NCI-H2081 (cell line): ENCODE measurements at regions not wholly inside any gene's neighbourhood (a gene's known extent, or its start where the extent isn't known, plus 50 kb on each side); places are given as distances from the start of the nearest gene placed in this dataset.

Experiments used
- DNase-seq, 2 experiments: peaks; one replicate each; lab custom pipeline; 2025; lab: John Stamatoyannopoulos, UW

DNA sequence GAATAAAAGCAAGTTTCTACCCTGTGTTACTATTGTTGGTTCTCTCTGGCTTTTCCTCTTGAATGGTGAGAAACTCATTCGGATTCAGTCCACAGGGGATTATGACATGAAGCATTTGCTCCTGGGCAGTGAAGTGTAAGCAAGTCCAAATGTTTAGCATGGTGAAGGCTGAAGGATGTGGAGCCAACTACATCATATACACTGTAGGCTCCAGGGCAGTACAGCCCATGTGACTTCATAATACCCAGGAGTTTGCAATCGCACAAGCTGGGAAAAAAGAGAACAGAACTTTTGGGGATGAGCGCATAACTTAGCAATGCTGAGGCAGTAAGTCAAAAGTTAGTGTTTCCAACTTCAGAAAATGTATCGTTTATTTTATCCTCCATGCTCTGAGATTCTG is 695.7 kb upstream of the POU3F3 start:
- no peak for DNase-seq

DNA sequence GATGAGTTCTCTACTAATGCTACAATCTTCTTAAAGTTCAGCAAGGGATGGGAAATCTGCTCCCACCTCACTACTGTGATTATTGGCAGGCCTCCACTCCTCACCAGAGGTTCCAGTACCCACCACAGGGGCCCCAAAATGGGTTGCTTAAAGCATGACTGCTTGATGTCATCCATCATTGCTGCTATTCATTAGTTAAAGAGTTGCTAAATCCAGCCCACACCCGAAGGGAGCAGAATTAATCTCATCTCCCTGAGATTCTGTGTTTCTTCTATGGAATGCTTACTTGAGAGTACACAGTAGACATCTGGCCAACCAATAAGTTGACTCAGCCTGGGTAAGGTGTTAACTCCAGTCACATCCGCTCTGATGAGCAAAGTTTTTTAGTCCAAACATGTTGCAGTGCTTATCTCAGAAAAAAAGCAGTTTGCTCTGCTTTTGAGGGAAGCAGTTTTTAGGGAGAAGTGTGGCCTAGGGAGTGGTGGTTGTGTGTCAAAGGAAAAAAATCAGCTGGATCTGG is 690.2 kb upstream of the POU3F3 start:
- no peak for DNase-seq

DNA sequence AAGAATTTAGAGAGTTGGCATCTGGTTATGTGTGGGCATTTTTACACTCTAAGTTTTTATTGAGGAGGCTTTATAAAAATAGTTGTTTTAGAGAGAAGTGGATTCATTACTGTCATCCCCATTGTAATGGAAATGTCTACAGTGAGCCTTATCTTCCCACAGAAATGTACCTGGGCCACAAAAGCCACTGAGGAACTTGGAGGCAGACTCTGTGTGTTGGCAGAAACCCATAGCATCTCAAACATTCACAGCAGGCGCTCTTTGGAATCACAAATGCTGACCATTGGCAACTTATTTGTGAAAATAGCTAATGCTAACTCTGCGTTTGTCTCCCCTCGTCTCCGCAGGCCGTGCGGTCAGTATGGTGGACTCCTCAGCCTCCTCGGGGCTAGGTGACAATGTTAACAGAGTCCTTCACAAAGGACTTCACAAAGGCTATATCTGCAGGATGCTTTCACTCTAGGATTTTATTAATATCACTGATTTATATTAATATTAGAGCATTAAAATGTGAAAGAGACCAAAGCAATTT is 689.1 kb upstream of the POU3F3 start:
- DNase-seq: no peak

DNA sequence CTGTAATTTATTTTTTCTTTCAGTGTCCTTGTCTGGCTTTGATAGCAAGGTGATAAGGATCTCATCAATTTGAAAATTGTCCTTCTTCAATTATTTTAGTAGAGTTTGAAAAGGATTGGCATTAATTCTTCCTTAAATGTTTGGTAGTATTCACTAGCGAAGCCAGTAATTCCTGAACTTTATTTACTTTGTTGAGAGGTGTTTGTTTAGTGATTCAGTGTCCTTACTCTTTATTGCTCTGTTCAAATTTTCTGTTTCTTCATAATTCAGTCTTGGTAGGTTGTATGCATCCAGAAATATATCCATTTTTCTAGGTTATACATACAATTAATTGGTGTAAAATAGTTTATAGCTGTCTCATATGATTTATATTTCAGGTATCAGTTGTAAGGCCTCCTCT is 676.7 kb upstream of the POU3F3 start:
- DNase-seq: no peak

DNA sequence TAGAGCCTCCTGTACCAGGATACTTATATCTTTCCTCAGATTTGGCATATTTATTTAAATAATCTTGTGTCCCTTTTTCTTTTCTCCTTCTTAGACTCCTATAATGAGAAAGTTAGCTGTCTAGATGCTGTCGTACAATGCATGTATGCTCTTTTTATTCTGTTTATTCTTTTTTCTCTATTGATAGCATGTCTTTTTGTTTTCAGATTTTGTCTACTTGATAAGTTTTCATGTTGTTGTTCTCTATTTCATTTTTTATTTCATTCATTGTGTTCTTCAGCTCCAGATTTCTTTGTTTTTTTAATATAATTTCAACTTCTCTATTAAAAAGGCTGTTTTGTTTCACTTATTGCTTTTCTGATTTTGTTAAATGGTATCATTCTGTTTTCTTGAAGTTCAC is 674.3 kb upstream of the POU3F3 start:
- DNase-seq: no peak

DNA sequence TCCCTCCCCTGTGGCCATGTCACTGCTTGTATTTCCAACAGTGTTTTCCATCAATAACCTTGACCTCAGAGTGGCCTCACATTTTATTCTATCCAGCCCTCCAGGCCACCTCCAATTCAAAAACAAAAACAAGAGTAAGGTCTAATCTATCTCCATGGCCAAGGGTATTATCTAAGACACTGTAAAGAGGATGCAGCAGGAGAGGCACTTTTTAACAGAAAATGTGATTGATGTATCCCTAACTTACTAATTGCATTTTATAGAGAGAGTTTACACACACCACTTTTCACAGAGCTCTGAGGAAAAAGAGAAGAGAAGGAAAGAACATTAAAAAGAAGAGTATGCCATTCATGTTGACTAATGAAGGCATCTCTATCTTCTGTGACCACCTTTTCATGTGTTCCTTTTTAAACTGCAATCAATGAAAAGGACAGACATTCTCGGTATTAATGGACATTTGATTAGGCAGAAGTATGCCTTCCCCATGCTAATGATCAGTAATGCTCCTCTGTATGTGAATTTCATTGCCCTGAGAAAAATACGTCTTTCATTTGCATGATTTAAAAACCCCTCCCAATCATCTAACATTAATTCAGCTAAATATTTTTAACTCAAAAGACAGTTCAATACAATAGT is 653.3 kb upstream of the POU3F3 start:
- no peak for DNase-seq

DNA sequence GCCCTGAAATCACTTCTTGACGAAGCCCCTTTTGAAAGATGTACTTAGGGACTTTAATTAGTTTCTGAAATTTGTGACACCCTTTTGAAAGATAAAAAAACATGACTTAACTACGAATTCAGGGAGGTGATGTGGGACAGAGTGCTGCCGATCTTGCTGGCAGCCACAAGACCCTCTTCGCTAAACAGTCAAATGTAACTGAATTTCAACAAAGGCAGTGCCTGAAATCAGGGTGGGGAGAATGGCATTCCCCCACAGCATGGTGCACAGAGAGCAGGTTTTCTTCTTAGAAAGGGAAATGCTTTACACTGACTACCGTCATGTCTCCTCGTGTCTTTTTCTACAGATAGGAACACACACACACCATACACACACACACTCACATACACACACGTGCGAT is 640.2 kb upstream of the POU3F3 start:
- DNase-seq: no peak

DNA sequence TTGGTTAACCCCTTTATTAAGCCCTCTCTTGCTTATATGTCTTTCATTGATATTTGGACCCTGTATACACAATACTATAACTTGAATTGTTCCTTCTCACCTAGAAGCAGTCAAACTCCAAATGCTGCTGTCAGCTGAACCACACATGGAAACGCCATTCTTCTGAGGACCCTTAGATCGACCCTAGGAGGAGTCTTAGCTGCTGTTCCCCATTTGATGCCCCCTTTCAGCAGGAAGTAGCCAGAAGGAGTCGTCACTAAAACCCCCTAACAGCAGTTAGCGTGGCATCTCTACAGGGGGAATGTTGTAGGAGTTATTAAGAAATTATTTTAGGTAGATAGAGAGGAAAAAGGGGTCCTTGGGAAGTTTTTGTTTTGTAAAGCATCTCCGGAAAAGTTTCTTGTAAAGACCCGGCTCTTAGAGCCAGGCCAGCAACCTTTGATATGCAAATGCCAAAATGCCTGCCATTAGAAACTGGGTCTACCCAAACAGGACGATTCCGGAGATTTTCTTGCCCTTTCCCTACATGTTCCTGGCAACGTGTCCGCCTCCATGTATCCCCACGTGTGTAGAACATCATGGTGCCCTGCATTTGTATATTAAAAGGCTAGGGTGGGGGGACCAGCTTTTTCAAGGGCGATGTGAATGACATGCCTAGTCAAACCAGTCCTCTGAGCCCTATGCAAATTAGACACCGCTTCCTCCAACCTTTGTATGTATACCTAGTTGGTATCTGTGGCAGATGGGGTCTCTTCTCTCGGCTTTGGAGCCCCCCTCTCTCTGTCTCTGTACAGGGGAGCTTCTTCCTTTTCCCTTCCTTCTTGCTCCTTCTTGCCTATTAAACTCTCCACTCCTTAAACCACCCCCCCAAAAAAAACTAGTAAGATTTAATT is 638.4 kb upstream of the POU3F3 start:
- no peak for DNase-seq

DNA sequence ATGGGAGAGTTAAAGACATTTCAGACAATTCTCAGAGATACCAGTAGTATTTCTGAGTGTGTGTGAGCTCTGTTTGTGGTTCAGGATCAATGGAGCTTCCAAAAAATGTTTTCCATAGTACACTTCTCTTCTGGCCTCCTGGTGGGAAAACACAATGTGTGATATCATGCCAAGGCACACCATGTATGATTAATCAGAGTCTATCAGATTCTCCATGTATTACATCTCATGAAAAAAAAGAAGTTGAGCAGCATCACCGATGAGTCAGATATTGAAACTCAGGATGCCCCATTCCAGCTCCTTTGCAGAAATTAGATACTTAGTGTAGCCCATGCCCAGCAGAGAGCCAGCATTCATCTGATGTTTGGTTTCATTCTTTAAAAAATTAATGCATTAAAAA is 620.3 kb upstream of the POU3F3 start:
- DNase-seq: no peak

DNA sequence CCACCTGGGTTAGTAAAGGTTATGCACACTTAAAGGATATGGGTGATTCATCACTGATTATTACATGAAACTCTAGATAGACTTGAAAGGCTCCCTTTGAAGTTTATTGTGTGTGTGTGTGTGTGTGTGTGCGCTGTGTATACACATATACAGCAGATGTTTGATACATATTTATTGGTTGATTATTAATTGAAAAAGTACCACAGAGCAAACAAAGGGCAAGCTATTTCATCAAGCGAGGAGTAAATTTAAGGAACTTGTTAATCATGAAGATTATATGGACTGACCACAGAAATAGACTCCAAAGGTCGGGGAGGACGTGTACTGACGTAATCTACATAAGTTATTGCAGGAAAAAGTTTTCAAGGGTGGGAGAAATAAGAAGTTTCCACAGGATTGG is 617.4 kb upstream of the POU3F3 start:
- DNase-seq: no peak

DNA sequence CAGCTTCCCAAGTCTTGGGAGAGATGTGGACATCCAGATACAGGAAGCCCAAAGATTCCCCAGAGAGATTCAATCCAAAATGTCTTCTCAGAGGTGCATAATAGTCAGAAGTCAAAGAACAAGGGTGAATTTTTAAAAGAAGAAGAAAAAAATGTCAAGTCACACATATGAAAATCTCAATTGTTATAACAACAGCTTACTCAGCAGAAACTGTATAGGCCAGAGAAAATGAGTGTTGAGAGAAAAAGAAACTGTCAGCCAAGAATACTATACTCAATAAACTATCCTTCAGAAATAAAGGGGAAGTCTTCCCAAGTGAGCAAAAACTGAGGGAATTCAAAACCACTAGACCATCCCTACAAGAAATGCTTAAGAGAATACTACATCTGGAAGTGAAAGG is 612.9 kb upstream of the POU3F3 start:
- DNase-seq: no peak

DNA sequence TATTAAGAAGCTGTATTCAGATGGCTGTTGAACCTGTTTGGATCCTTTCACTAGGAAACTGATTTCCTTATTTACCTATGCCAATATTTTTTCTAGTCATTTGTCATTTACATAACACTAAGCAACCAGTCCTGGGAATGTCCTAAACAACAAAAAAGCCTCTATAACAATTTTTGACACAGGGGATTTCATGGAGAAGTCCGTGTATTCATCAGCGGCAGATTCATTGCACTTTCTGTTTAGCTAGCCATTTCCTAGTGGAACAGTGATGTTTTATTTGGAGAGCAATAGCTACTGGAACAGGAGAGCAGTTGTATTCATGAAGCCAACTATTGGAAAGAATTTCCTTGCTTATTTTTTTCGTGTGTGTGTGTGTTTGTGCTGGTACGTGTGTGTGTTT is 604.3 kb upstream of the POU3F3 start:
- DNase-seq: no peak

DNA sequence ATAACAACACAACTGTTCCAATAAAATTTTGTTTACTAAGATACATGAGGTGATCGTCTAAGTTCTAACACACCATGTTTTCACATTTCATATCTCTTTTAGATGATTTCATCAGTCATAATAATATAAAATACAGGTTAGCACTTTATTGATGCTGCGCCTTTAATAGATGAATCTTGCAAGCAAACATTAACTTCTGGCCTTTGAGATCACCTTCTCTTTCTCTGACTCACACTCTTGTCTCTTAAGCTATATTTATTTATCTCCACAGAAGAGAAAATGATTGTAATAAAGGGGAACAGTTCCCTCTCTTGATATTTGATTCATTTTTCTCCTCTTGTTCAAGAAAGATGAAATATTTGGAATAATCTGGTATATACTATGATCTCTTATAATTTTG is 603.3 kb upstream of the POU3F3 start:
- DNase-seq: no peak

DNA sequence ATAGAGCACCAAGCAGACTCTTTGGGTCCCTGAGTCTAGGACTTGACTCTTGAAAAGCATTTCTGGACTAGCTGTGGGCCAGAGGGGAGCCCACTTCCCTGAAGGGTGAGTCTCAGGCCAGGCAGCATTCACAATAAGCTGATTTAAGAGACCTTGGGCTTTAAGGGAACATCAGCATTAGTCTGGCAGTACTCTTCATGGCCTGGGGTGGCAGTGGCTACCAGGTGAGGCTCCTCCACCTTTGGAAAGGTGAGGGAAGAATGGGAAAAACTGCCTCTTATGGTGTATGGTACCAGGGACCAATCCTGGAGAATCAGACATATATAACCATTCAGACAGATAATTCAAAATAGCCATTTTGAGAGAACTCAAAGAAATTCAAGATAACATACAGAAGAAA is 599.9 kb upstream of the POU3F3 start:
- DNase-seq: no peak

DNA sequence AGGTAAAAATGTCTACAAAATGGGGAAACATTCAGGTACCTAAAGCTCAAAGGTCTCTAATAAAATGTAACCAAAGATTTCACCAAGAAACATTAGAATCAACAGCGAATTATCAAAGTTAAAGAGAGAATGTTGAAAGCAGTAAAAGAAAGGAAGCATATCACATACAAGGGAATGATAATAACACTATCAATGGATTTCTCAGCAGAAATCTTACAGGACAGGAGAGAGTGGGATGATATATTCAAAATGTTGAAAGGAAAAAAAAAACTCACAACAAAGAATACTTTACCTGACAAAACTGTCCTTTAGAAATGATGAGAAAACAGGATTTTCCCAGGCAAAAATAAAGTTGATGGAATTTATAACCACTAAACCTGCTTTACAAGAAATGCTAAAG is 591.2 kb upstream of the POU3F3 start:
- DNase-seq: no peak

DNA sequence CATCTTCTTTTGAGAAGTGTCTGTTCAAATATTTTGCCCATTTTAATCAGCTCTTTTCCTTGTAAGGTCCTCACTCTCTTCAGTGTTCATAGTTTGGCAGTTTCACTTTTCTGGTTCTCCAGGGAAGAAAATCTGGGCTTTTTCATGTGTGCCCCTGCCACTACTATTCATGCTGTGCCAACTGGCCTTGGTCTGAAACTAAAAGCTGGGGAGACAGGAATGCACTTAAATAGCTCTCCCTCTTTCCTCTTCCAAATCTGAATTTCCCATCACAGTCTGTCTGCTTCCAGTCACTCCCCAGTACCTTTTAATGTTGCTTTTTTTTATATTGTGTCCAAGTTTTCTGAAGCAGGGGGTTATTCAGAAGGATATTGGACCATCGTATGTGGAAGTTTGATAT is 574.3 kb upstream of the POU3F3 start:
- no peak for DNase-seq

DNA sequence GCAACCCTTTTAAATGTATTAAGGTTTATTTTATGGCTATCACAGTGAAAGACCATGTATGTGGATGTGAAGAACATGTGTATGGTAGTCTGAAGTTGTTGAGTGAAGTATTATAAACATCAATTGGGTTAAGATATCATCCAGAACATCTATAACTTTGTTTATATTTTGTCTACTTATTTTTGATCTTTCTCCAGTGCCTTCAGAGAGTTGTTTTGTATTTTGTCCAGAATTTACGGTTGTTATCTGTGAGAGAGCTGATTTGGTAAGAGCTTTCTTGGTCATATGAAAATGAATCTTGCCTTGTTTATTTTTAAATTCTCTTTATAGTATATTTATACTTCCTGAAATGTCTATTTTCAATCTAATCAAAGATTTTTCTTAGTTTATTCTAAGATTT is 573.7 kb upstream of the POU3F3 start:
- no peak for DNase-seq

DNA sequence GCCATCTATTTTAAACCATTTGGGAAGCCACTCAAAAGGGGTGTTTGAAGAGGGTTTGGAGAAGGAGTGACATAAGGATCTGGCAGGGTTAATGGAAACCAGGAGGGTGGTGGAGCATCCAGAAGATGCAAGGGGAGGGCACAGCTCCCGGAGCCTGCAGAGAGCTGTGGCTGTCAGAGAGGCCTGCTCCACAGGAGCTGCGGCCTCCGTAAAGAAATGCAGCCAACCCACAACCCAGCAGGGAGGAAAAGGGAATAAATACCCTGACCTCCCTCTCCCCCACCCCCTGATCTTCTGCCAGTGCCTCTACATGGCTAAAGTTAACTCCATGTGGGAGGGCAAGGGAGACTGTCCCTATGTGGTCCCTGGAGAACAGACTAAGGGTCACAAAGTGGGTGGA is 567.1 kb upstream of the POU3F3 start:
- no peak for DNase-seq

DNA sequence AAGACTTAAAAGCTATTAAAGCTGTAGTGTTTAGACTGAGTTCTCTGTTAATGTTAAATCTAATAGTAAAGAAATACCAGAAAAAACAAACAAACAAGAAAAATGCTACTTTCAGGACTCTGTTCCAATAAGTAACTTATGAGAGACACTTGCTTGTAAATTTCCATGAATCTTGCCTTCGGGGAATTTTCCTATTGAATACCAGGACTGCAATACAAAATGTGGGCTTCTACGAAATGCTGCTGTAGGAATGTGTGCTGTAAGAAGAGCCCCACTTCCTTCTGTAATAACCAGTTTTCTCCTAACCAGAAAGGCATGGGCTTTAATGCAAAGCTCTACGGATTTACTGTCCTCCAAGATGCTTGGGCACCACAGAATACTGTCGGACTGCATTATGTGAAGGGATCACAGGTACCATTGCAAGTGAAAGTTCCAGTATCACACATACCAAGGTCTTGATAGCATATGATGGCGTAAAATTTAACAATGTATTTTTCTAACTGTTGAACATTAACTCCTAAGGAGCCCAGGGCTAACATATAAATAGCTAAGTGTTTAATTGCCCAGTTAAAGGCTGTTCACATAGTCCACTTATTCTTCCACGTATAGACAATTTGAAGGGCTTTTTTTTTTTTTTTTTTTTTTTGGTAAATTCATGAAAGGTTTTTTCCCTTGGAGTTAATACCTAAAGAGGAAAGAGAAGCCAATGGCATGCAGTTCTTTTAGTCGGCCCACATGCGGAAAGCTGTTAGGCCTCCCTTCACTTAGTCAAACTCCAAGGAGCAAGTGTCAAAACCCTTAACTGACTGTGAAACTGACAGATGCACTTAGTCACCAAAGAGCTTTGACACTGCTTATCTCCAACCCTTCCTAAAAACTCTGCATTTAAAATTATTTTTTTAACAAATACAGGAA is 564.0 kb upstream of the POU3F3 start:
- DNase-seq: no peak

DNA sequence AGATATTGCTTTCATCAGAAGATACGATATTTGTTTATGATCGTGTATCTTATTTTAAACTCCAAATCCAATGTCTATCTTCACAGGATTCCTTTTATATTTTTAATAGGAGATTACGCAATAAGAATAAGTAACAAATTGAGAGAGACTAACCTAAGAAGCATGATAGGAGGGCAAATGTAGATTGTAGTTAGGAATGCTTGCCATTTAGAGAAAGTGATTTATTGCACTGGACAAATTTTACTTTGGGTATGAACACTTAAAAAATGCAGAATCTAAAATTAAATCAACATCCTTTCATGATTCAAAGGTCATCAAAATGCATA is 563.4 kb upstream of the POU3F3 start:
- DNase-seq: no peak

DNA sequence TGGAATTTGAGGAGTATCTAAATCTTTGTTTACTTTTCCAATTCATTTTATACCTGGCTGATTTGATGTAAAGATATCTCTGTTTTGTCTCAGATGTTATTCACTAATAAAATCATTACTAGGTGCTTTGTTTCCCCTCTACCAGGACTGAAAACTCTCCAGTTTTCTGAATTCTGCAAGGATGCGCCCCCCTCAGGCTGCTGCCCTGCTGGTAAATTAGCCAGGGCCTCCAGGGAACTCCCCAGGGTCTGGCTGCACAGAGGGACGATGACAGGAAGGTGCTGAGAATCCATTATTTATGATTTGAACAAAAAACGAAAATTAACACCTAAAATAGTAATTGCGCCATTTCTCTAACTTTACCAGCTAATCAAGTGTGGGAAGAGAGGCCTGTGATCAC is 541.2 kb upstream of the POU3F3 start:
- no peak for DNase-seq

DNA sequence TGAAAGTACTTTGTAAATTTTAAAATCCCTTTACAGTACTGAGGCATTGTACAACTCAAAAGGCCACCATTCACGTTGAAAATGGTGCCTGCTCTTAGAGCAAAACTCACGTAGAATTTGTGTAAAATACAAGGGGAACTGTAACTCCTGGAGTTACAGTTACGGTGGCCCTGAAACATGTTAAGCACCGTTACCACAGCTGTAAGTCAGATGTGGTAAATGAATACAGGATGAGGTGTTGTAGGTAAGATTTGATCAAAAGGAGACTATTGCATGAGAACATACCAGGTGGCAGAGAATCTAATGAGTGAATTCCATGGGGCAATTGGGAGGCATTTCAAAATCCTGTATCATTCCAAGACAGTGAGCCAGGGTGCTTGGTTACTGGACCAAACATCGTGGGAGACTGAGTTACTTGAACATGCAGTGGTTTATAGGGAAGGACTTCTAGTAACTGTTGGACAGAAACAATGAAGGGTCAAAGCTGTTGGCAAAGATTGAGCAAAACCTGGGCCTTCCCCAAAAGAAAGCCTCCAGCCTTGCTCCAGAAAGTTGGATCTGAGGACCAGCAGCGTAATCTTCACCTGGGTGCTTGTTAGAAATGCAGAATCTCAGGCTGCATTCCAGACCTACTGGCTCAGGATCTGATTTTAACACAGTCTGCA is 535.8 kb upstream of the POU3F3 start:
- no peak for DNase-seq
